ENCODE measurements at regions not wholly inside any gene's neighbourhood (a gene's known extent, or its start where the extent isn't known, plus 50 kb on each side); places are given as distances from the start of the nearest gene placed in this dataset.
"Not testable (repeated sequence)": the region's sequence is repeated elsewhere in the genome, so short reads cannot be mapped to it uniquely, and the experiment has no call there.

GRCh38 chr5:93235761-93236160, 345.3 kb downstream of the NR2F1-AS1 start:
- Histone ChIP-seq H3K9me3 (ENCODE audit: control insufficient read depth, low read length) (no peaks in the 10 kb centered on the region), H3K36me3 (ENCODE audit: control insufficient read depth in 1 of 2, insufficient read depth in 2 of 2, low read length in 1 of 2) (no peaks in the 10 kb centered on the region), H3K27ac (ENCODE audit: low read depth in 1 of 2, low read length in 2 of 2) (no peak overlapping the region), H3K27me3 (ENCODE audit: control insufficient read depth in 1 of 2, insufficient read depth in 2 of 2, low read length in 1 of 2) (no peaks in the 10 kb centered on the region), H3K4me1 (ENCODE audit: control insufficient read depth in 1 of 2, insufficient read depth in 2 of 2, low read length in 2 of 2) (no peaks in the 10 kb centered on the region), H3K4me3 (ENCODE audit: low read length in 2 of 2) (no peak overlapping the region)
- intact Hi-C loops (cut with DNase I) = no loop called here
- DNase-seq (no peak), ATAC-seq (ENCODE audit: low FRiP score) (no peak)
- WGBS, 2 donors = 88 to 90% methylated on average over 1 of the region's 1 CpG

GRCh38 chr5:93226202-93226735, 354.8 kb downstream of the NR2F1-AS1 start:
- H3K36me3 ChIP-seq (ENCODE audit: control insufficient read depth in 1 of 2, insufficient read depth in 2 of 2, low read length in 1 of 2) = no peaks in the 10 kb centered on the region
- no peak for DNase-seq
- H3K27me3 ChIP-seq (ENCODE audit: control insufficient read depth in 1 of 2, insufficient read depth in 2 of 2, low read length in 1 of 2) = no peaks in the 10 kb centered on the region
- H3K9me3 ChIP-seq (ENCODE audit: control insufficient read depth, low read length) = no peaks in the 10 kb centered on the region
- 45 to 66% methylated on average over 1 of the region's 1 CpG for WGBS, 2 donors
- no peak for ATAC-seq (ENCODE audit: low FRiP score)
- H3K4me3 ChIP-seq (ENCODE audit: low read length in 2 of 2) = no peak overlapping the region
- H3K27ac ChIP-seq (ENCODE audit: low read depth in 1 of 2, low read length in 2 of 2) = no peak overlapping the region
- no peaks in the 10 kb centered on the region for H3K4me1 ChIP-seq (ENCODE audit: control insufficient read depth in 1 of 2, insufficient read depth in 2 of 2, low read length in 2 of 2)
- intact Hi-C loops (cut with DNase I) = no loop called here

- Histone ChIP-seq H3K4me3 (ENCODE audit: low read length in 2 of 2) (no peak overlapping the region), H3K27me3 (ENCODE audit: control insufficient read depth in 1 of 2, insufficient read depth in 2 of 2, low read length in 1 of 2) (no peaks in the 10 kb centered on the region), H3K27ac (ENCODE audit: low read depth in 1 of 2, low read length in 2 of 2) (no peak overlapping the region), H3K36me3 (ENCODE audit: control insufficient read depth in 1 of 2, insufficient read depth in 2 of 2, low read length in 1 of 2) (no peaks in the 10 kb centered on the region), H3K9me3 (ENCODE audit: control insufficient read depth, low read length) (no peaks in the 10 kb centered on the region), H3K4me1 (ENCODE audit: control insufficient read depth in 1 of 2, insufficient read depth in 2 of 2, low read length in 2 of 2) (no peaks in the 10 kb centered on the region)
- intact Hi-C loops (cut with DNase I) = no loop called here
- ATAC-seq (ENCODE audit: low FRiP score) = no peak
- DNase-seq = no peak
- WGBS, 2 donors = 64 to 68% methylated on average over 1 of the region's 1 CpG
Measured at GRCh38 chr5:93225748-93226147, 355.3 kb downstream of the NR2F1-AS1 start.

- intact Hi-C loops (cut with DNase I) = no loop called here
- no peak overlapping the region for H3K27ac ChIP-seq (ENCODE audit: low read depth in 1 of 2, low read length in 2 of 2)
- H3K4me1 ChIP-seq (ENCODE audit: control insufficient read depth in 1 of 2, insufficient read depth in 2 of 2, low read length in 2 of 2) = no peaks in the 10 kb centered on the region
- no peak overlapping the region for H3K4me3 ChIP-seq (ENCODE audit: low read length in 2 of 2)
- ATAC-seq (ENCODE audit: low FRiP score) = no peak
- DNase-seq = no peak
- H3K9me3 ChIP-seq (ENCODE audit: control insufficient read depth, low read length) = no peaks in the 10 kb centered on the region
- no peaks in the 10 kb centered on the region for H3K36me3 ChIP-seq (ENCODE audit: control insufficient read depth in 1 of 2, insufficient read depth in 2 of 2, low read length in 1 of 2)
- WGBS, 2 donors = 90 to 93% methylated on average over 4 of the region's 4 CpGs
- H3K27me3 ChIP-seq (ENCODE audit: control insufficient read depth in 1 of 2, insufficient read depth in 2 of 2, low read length in 1 of 2) = no peaks in the 10 kb centered on the region
Measured at GRCh38 chr5:93224624-93225023, 356.4 kb downstream of the NR2F1-AS1 start.

GRCh38 chr5:93221773-93222172, 359.2 kb downstream of the NR2F1-AS1 start:
- no peaks in the 10 kb centered on the region for H3K27me3 ChIP-seq (ENCODE audit: control insufficient read depth in 1 of 2, insufficient read depth in 2 of 2, low read length in 1 of 2)
- H3K4me1 ChIP-seq (ENCODE audit: control insufficient read depth in 1 of 2, insufficient read depth in 2 of 2, low read length in 2 of 2) = no peaks in the 10 kb centered on the region
- H3K9me3 ChIP-seq (ENCODE audit: control insufficient read depth, low read length) = no peaks in the 10 kb centered on the region
- 38 to 60% methylated on average over 1 of the region's 1 CpG for WGBS, 2 donors
- DNase-seq (no peak), ATAC-seq (ENCODE audit: low FRiP score) (no peak)
- H3K27ac ChIP-seq (ENCODE audit: low read depth in 1 of 2, low read length in 2 of 2) = no peak overlapping the region
- H3K36me3 ChIP-seq (ENCODE audit: control insufficient read depth in 1 of 2, insufficient read depth in 2 of 2, low read length in 1 of 2) = no peaks in the 10 kb centered on the region
- intact Hi-C loops (cut with DNase I) = no loop called here
- H3K4me3 ChIP-seq (ENCODE audit: low read length in 2 of 2) = no peak overlapping the region

- no peak for ATAC-seq (ENCODE audit: low FRiP score)
- WGBS, 2 donors = 82 to 92% methylated on average over 3 of the region's 3 CpGs
- Histone ChIP-seq H3K4me3 (ENCODE audit: low read length in 2 of 2) (no peak overlapping the region), H3K27ac (ENCODE audit: low read depth in 1 of 2, low read length in 2 of 2) (no peak overlapping the region), H3K9me3 (ENCODE audit: control insufficient read depth, low read length) (no peaks in the 10 kb centered on the region), H3K27me3 (ENCODE audit: control insufficient read depth in 1 of 2, insufficient read depth in 2 of 2, low read length in 1 of 2) (no peaks in the 10 kb centered on the region), H3K36me3 (ENCODE audit: control insufficient read depth in 1 of 2, insufficient read depth in 2 of 2, low read length in 1 of 2) (no peaks in the 10 kb centered on the region), H3K4me1 (ENCODE audit: control insufficient read depth in 1 of 2, insufficient read depth in 2 of 2, low read length in 2 of 2) (no peaks in the 10 kb centered on the region)
- no peak for DNase-seq
- intact Hi-C loops (cut with DNase I) = no loop called here
Measured at GRCh38 chr5:93220431-93220830, 360.6 kb downstream of the NR2F1-AS1 start.

GRCh38 chr5:93219641-93220145, 361.3 kb downstream of the NR2F1-AS1 start:
- H3K4me3 ChIP-seq (ENCODE audit: low read length in 2 of 2) = no peak overlapping the region
- no peaks in the 10 kb centered on the region for H3K27me3 ChIP-seq (ENCODE audit: control insufficient read depth in 1 of 2, insufficient read depth in 2 of 2, low read length in 1 of 2)
- no peaks in the 10 kb centered on the region for H3K4me1 ChIP-seq (ENCODE audit: control insufficient read depth in 1 of 2, insufficient read depth in 2 of 2, low read length in 2 of 2)
- ATAC-seq (ENCODE audit: low FRiP score) (no peak), DNase-seq (no peak)
- intact Hi-C loops (cut with DNase I) = no loop called here
- no peaks in the 10 kb centered on the region for H3K36me3 ChIP-seq (ENCODE audit: control insufficient read depth in 1 of 2, insufficient read depth in 2 of 2, low read length in 1 of 2)
- WGBS, 2 donors = 33 to 44% methylated on average over 2 of the region's 2 CpGs
- H3K27ac ChIP-seq (ENCODE audit: low read depth in 1 of 2, low read length in 2 of 2) = no peak overlapping the region
- H3K9me3 ChIP-seq (ENCODE audit: control insufficient read depth, low read length) = no peaks in the 10 kb centered on the region

GRCh38 chr5:93213111-93213794, 367.8 kb downstream of the NR2F1-AS1 start:
- H3K27me3 ChIP-seq (ENCODE audit: control insufficient read depth in 1 of 2, insufficient read depth in 2 of 2, low read length in 1 of 2); ATAC-seq (ENCODE audit: low FRiP score); H3K4me3 ChIP-seq (ENCODE audit: low read length in 2 of 2); H3K27ac ChIP-seq (ENCODE audit: low read depth in 1 of 2, low read length in 2 of 2); H3K9me3 ChIP-seq (ENCODE audit: control insufficient read depth, low read length); intact Hi-C loops (cut with DNase I); DNase-seq; H3K36me3 ChIP-seq (ENCODE audit: control insufficient read depth in 1 of 2, insufficient read depth in 2 of 2, low read length in 1 of 2); H3K4me1 ChIP-seq (ENCODE audit: control insufficient read depth in 1 of 2, insufficient read depth in 2 of 2, low read length in 2 of 2): not testable (repeated sequence)
- WGBS, 2 donors = 90 to 92% methylated on average over 17 to 28 of the region's 28 CpGs

- Histone ChIP-seq H3K27ac (ENCODE audit: low read depth in 1 of 2, low read length in 2 of 2) (no peak overlapping the region), H3K27me3 (ENCODE audit: control insufficient read depth in 1 of 2, insufficient read depth in 2 of 2, low read length in 1 of 2) (no peaks in the 10 kb centered on the region), H3K36me3 (ENCODE audit: control insufficient read depth in 1 of 2, insufficient read depth in 2 of 2, low read length in 1 of 2) (no peaks in the 10 kb centered on the region), H3K4me3 (ENCODE audit: low read length in 2 of 2) (no peak overlapping the region), H3K9me3 (ENCODE audit: control insufficient read depth, low read length) (peaks cover 2% of the 10 kb centered on the region), H3K4me1 (ENCODE audit: control insufficient read depth in 1 of 2, insufficient read depth in 2 of 2, low read length in 2 of 2) (no peaks in the 10 kb centered on the region)
- DNase-seq (no peak), ATAC-seq (ENCODE audit: low FRiP score) (no peak)
- WGBS, 2 donors = 50 to 61% methylated on average over 4 of the region's 4 CpGs
- intact Hi-C loops (cut with DNase I) = no loop called here
Measured at GRCh38 chr5:93209476-93209875, 371.5 kb downstream of the NR2F1-AS1 start.
